Stimulated activated CD4-positive, alpha-beta T cell treated with anti-CD3 and anti-CD28 coated beads, Interleukin-12 subunit alpha, Interleukin-12 subunit beta, amount 100 ng/mL, for 24 hours (primary cell): ENCODE measurements at regions not wholly inside any gene's neighbourhood (a gene's known extent, or its start where the extent isn't known, plus 50 kb on each side); places are given as distances from the start of the nearest gene placed in this dataset.

Experiments used
- DNase-seq, 2 experiments: peaks; one replicate each; pipeline ENCODE4 v3.0.0-alpha.2; 2020; ENCODE audit warnings: low read depth in 2 of 2

DNA sequence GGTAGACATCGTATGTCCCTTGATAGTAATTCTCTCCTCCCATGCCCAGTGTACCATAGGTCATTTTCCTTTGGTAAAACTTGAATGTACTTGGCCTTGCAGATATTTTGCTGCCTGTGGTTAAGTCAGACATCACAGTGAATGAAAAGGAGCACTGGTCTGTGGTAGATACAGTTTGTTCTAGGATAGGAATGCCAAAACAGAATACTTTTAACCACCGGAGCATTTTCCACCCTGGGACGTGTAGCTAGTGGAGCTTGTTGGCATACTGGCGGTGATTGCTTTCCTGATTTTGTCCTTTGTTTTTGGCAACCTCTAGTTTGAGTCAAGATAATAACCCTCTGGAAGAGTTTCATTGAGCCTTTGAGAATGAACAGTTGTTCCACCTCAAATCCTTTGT lies 92.0 kb upstream of the BMPER start:
- DNase-seq, result no peak

DNA sequence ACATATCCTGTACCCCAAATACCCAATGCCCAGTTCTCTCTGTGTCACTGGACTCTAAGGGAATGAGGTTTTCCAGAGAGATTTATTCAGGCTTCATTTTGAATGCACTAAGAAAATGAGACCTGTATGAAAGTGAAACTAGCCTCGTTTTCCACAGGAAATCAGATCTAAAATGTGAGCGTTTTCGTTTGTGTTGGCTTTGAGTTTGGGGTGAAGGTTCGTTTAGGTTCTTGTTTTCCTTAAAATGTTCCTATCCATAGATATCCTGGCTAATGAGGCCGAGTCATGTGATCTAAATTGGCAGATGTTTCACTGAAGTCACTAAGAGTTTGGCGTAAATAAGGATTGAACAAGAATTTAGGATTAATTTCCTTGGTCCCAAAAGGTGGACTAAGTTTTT lies 90.9 kb upstream of the BMPER start:
- DNase-seq, result no peak

- no peak for DNase-seq
These were observed 90.4 kb upstream of the BMPER start for GRCh38 chr7:33814936-33815335.

DNA sequence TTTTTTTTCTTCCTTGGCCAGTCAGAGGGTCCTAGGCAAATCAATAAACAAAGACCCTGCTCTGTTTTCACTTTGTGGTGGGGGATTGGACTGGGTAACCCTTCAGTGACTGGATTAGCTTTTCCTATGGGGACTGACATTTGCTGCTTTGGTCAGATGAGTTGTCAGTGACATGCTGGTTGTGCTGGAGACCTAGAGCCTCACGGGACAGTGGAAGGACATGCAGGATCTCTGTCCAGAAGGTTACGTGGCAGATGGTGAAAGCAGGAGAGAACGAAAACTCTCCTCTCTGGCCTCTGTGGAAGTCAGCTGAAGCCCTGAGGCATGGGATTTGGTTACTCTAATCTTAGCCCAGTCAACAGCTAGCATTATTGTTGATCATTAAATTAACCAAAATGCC lies 90.0 kb upstream of the BMPER start:
- no peak for DNase-seq

- DNase-seq, result no peak
These were observed 89.2 kb upstream of the BMPER start for GRCh38 chr7:33816106-33816505.

GRCh38 chr7:33819658-33820057 lies 85.7 kb upstream of the BMPER start:
- no peak for DNase-seq

DNA sequence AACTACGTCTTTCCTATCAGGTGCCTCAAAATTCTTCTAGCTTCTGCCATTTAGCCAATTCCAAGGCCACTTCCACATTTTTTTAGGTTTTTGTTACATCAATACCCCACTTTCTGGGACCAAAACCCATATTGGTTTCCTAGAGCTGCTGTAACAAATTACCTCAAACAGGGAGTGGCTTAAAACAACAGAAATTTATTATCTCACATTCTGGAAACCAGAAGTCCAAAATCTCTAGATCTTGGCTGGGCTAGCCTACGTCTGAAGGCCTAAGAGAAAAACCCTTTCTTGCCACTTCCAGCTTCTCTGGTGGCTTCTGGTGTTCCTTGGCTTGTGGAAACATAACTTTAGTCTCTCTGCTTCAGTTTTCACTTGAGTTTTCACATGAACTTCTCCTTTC lies 85.1 kb upstream of the BMPER start:
- DNase-seq, result no peak

- no peak for DNase-seq
These were observed 83.4 kb upstream of the BMPER start for GRCh38 chr7:33821970-33822369.

DNA sequence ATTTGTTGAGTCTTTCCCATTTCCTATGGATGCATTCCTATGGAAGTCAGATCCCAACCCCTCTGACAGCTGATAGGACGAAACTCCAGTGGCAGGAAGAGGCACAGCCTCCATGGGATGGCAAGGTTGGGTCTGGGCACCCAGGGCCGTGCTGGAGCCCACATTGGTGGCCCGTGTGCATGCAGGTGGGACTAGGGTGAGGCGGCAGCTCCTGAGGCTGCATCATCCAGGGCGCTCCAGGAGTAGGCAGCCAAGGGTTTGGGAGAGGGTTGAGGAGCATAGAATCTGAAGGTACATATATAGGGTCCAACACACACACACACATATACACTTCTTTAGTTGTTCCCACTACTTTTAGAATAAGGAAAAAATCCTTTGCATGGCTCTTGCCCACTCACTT lies 81.4 kb upstream of the BMPER start:
- DNase-seq, result no peak

DNA sequence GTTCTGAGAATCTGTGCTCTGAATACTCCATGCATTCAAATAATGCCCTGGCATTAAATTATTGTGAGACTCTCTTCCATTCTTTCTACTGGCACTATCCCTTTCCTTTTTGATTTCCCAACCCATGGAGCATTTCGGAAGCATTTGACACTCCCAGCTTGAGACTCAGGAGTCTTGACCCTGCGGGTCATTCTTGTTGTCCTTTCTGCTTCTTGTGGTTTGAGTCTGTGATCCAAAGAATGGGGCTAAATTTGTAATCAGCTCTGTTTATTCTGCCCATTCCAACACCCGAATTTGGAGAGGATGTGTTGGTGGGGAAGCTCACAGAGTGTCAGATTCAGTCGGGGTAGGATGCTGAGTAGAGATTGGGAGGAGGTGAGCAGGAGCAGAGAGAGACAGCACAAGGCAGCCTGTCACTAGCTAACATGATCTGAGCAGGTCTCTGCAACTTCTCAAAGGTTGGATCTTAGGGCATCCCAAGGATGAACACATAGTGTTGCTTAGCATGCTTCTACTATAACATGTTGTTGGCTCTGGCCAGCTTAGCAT lies 80.4 kb upstream of the BMPER start:
- DNase-seq, result no peak

DNA sequence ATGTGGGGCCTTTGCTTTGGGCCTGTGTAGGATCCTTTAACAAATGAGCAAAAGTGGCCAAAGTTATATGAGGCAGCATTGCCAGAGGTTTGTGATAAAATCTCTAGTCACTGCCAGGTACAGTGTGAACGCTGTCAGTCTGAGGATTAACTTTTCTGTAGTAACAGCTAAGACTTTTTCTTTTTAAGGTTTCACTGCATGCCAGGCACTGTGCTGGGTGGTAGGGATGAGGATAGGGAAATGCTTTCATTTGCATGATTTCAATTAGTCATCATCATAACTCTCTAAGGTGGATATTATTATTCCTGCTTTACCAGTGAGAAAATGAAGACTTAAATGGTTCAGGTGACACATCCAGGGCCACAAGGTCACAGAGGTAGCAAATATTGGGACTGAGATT lies 79.7 kb upstream of the BMPER start:
- DNase-seq, result no peak

DNA sequence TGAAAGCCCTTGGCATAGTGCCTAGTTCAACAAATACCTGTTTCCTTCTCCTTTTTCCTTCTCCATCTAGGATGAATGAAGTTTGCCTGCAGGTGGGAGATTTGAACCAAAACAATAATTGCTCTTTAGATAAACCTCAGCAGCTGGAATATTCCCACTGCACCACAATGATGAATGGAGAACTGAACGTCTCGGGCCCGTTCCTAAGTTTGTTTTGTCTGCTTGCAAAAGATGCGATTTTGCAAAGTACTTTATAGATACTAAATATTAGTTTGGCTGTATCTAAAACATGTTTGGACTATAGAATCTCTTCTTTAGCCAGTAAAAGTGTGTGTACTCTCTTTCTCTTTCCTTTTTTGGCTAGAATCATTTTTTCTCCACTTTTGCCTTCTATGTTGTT lies 75.8 kb upstream of the BMPER start:
- DNase-seq, result no peak

- DNase-seq, result no peak
These were observed 73.8 kb upstream of the BMPER start for GRCh38 chr7:33831389-33832141.

DNA sequence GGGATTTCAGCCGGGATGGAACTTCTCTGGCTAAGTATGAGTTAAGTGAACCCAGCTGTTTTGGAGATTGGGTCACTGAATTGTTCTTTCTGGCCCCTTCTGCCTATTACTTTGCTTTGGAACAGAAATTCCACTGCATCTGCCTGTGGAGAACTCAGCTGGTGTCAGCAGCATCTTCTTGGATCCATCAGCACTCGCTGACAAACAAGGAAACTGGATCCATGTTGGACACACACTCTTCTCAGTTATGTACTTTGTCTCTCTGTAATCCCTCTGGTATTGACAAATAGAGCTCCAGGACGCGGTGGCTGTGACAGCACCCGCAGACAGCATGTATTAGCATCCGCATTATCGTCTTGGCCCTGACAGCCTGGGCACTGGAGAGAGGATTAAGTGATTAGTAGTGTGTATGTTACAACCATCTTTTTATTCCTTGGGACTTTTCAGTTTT lies 73.0 kb upstream of the BMPER start:
- DNase-seq, result no peak

- no peak for DNase-seq
These were observed 68.5 kb upstream of the BMPER start for GRCh38 chr7:33836797-33837355.

DNA sequence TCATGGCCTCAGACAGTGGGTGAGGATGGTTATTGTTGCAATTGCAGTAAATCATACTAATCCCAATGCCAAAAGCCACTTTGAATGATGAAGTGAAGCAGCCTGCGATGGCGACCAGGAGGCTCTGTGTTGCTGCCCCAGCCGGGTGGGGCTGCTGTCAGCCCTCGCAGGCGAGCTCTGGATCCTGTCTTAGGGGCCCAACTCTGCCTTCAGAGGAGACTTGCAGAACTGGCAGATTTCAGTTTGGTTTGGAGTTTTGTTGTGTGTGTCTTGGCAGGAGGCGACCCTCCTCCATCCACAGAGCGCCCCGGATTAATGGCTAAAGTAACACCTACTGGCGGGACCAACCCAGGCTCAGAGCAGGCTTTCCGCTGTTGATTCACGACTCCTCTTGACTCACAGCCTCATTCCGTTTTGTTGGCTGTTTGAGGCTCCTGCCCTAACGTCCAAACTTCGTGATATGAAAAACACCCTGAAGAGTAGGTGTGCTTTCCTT lies 67.9 kb upstream of the BMPER start:
- DNase-seq, result no peak

GRCh38 chr7:33841031-33841430 lies 64.3 kb upstream of the BMPER start:
- no peak for DNase-seq

DNA sequence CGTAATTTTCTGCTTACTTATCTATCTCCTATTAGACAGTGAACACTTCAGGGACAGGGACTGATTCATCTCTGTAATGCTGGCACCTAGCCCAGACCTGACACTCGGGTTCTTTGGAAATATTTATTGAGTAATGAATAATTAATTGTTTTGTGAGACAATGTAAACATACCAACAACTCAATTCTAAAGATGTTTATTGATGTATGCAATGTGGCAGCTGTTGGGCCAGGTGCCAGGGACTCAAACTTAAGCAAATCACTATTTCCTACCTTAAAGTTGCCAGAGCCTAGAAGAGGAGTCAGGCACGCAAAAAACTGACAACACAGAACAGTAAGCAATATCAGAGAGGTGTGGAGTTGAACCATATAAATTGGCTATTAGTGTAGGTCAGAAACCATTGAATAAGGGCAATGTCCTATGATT lies 63.6 kb upstream of the BMPER start:
- DNase-seq, result no peak

GRCh38 chr7:33842150-33842549 lies 63.2 kb upstream of the BMPER start:
- DNase-seq, result no peak

GRCh38 chr7:33845991-33846509 lies 59.3 kb upstream of the BMPER start:
- DNase-seq, result no peak

GRCh38 chr7:33849004-33849403 lies 56.3 kb upstream of the BMPER start:
- DNase-seq, result no peak

DNA sequence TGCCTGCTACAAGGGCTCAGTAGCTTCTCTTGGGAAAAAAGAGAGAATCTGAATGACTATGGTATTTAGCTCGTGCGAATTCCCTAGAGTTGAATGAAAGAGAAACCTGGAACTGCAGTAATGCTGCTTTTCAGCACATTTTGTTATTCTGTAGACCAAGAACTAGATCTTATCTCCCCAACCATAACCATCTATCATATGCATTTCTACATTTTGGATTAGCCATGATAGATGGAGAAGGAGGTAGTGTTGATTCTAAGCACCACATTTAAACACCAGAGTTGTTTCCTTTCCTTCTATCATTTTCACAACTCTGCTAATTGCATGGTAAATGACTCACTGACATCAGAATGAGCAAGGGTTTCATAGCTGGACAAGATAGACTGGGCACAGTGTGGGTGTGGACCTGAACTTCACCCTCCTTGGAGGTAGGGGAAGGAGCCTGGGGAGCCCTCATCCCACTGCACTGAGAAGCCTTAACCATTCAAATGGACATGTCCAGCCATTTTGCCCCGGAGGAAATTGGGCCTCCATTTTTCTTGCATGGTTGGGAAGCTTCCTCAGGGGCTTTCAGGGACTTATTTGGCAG lies 55.3 kb upstream of the BMPER start:
- DNase-seq, result no peak

GRCh38 chr7:33850768-33851167 lies 54.6 kb upstream of the BMPER start:
- no peak for DNase-seq
